ENCODE measurements at regions not wholly inside any gene's neighbourhood (a gene's known extent, or its start where the extent isn't known, plus 50 kb on each side); places are given as distances from the start of the nearest gene placed in this dataset.

DNA sequence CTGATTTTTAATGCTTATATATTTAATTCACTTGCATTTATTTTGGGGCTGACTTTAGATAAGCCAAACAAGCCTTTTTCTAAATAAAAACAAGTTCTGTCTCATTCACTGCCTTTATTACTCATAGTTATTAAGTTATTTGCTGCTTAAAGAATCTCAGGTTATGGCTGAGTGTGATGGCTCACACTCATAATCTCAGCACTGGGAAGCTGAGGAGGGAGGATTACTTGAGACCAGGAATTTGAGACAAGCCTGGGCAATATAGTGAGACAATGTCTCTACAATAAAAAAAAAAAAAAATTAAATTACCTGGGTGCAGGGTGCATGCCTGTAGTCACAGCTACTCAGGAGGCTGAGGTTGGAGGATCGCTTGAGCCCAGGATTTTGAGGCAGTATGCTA lies 85.0 kb upstream of the MAN2A1 start:
- intact Hi-C loops (cut with DNase I; ENCODE audit: low total_unique reads): no loop called here
- H3K27me3 ChIP-seq: no peaks in the 10 kb centered on the region
- TF ChIP-seq POLR2AphosphoS5 (IDR thresholded peaks at IDR 0.05) (no peak), POLR2A (IDR thresholded peaks at IDR 0.05) (no peak)
- TF ChIP-seq, protein P1, sequence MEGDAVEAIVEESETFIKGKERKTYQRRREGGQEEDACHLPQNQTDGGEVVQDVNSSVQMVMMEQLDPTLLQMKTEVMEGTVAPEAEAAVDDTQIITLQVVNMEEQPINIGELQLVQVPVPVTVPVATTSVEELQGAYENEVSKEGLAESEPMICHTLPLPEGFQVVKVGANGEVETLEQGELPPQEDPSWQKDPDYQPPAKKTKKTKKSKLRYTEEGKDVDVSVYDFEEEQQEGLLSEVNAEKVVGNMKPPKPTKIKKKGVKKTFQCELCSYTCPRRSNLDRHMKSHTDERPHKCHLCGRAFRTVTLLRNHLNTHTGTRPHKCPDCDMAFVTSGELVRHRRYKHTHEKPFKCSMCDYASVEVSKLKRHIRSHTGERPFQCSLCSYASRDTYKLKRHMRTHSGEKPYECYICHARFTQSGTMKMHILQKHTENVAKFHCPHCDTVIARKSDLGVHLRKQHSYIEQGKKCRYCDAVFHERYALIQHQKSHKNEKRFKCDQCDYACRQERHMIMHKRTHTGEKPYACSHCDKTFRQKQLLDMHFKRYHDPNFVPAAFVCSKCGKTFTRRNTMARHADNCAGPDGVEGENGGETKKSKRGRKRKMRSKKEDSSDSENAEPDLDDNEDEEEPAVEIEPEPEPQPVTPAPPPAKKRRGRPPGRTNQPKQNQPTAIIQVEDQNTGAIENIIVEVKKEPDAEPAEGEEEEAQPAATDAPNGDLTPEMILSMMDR (IDR thresholded peaks at IDR 0.05): no peak
- H3K4me3 ChIP-seq: no peak overlapping the region
- no peak overlapping the region for H3K27ac ChIP-seq
- DNase-seq: no peak
- H3K36me3 ChIP-seq: no peaks in the 10 kb centered on the region
- in situ Hi-C loops (cut with MboI; ENCODE audit: low pct_ligation_motif_present in 1 of 4, low pct_unique_long_range_greater_than_20kb in 1 of 4, low sequenced_read_pairs in 3 of 4): no loop called here
- H3K4me1 ChIP-seq: no peaks in the 10 kb centered on the region
- no peaks in the 10 kb centered on the region for H3K9me3 ChIP-seq
- WGBS, 2 donors (ENCODE audit: low coverage in 1 of 2): 96% methylated on average over 1 of the region's 1 CpG; no CpG with 5 or more reads in 1 of the 2 donors

DNA sequence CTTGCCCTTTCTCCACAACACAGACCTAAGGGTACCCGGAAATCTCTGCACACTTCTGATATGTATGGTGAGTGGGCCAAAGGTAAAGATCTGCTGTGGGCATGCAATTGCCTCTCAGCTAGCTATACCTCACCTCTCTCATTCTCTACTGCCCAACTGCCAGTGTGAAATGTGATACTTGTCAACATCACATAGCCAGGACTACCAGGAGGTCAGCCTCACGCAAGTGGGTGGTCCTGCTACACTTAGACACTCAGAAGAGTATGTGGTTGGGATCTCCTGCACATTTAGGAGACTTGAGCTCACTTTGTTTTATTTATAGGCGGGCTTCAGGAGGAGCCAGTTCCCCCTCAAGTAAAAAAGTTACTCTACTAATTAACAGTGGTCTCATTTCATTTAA lies 88.0 kb upstream of the MAN2A1 start:
- 73 to 79% methylated on average over 3 of the region's 3 CpGs for WGBS, 2 donors (ENCODE audit: low coverage in 1 of 2)
- no peaks in the 10 kb centered on the region for H3K9me3 ChIP-seq
- H3K4me3 ChIP-seq: no peak overlapping the region
- H3K27ac ChIP-seq: no peak overlapping the region
- intact Hi-C loops (cut with DNase I; ENCODE audit: low total_unique reads) (no loop called here), in situ Hi-C loops (cut with MboI; ENCODE audit: low pct_ligation_motif_present in 1 of 4, low pct_unique_long_range_greater_than_20kb in 1 of 4, low sequenced_read_pairs in 3 of 4) (no loop called here)
- H3K4me1 ChIP-seq: no peaks in the 10 kb centered on the region
- no peaks in the 10 kb centered on the region for H3K36me3 ChIP-seq
- DNase-seq: no peak
- no peaks in the 10 kb centered on the region for H3K27me3 ChIP-seq
- TF ChIP-seq EP300 (IDR thresholded peaks at IDR 0.05; ENCODE audit: low read depth): no peak
- no peak for TF ChIP-seq POLR2A (IDR thresholded peaks at IDR 0.05)
- no peak for TF ChIP-seq POLR2AphosphoS5 (IDR thresholded peaks at IDR 0.05)
- TF ChIP-seq, protein P1 (IDR thresholded peaks at IDR 0.05): no peak

DNA sequence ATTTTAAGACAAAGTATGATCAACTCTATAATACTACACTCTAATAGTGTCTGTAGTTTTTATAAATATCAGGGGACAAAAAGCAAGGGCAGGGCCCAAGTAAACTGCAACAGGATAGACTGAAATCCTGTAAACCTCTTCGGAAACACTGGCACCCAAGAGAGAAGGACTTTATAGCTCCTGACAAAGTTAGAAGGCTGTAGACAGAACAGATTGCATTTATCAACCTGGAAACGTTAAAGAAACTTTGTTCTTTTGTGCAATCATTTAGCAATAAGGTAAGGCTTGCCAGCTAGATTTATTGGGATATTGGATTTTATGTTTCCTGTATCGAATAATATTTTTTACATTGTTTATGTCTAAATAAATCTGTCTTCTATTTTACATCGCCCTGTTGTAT lies 91.8 kb upstream of the MAN2A1 start:
- no peak for DNase-seq
- no peaks in the 10 kb centered on the region for H3K36me3 ChIP-seq
- 33 to 39% methylated on average over 4 of the region's 4 CpGs for WGBS, 2 donors (ENCODE audit: low coverage in 1 of 2)

DNA sequence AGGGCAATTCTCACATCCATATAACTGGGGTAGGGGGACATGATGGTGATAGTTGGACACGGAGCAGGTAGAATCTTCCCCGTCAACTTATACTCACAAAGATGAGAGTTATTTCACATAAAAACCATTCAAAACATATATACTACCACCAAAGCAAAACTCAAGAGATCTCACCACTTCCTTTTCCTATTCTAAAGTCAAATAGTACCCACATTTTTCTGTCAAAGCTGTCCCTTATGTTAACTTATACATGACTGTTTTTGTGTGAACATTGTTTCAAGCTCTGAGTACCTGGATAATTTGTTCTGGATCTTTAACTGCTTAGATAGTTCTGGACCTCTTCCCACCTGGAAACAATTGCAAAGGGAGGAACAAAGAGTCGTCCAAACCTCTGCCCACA lies 95.5 kb upstream of the MAN2A1 start:
- no peaks in the 10 kb centered on the region for H3K36me3 ChIP-seq
- in situ Hi-C loops (cut with MboI; ENCODE audit: low pct_ligation_motif_present in 1 of 4, low pct_unique_long_range_greater_than_20kb in 1 of 4, low sequenced_read_pairs in 3 of 4): no loop called here
- no peak for DNase-seq
- intact Hi-C loops (cut with DNase I; ENCODE audit: low total_unique reads): no loop called here
- 64 to 75% methylated on average over 3 of the region's 3 CpGs for WGBS, 2 donors (ENCODE audit: low coverage in 1 of 2)
- no peak overlapping the region for H3K27ac ChIP-seq
- H3K4me3 ChIP-seq: no peak overlapping the region
- H3K4me1 ChIP-seq: no peaks in the 10 kb centered on the region
- H3K9me3 ChIP-seq: no peaks in the 10 kb centered on the region
- no peaks in the 10 kb centered on the region for H3K27me3 ChIP-seq
- TF ChIP-seq EP300 (IDR thresholded peaks at IDR 0.05; ENCODE audit: low read depth) (no peak), POLR2A (IDR thresholded peaks at IDR 0.05) (no peak)

More for the DNA sequence above, 91.8 kb upstream of the MAN2A1 start:
- Histone ChIP-seq H3K27ac (no peak overlapping the region), H3K4me3 (no peak overlapping the region), H3K9me3 (no peaks in the 10 kb centered on the region), H3K4me1 (no peaks in the 10 kb centered on the region), H3K27me3 (no peaks in the 10 kb centered on the region)
- in situ Hi-C loops (cut with MboI; ENCODE audit: low pct_ligation_motif_present in 1 of 4, low pct_unique_long_range_greater_than_20kb in 1 of 4, low sequenced_read_pairs in 3 of 4) (no loop called here), intact Hi-C loops (cut with DNase I; ENCODE audit: low total_unique reads) (no loop called here)
- TF ChIP-seq POLR2AphosphoS5 (IDR thresholded peaks at IDR 0.05): no peak
- TF ChIP-seq, protein P1 (IDR thresholded peaks at IDR 0.05): no peak

DNA sequence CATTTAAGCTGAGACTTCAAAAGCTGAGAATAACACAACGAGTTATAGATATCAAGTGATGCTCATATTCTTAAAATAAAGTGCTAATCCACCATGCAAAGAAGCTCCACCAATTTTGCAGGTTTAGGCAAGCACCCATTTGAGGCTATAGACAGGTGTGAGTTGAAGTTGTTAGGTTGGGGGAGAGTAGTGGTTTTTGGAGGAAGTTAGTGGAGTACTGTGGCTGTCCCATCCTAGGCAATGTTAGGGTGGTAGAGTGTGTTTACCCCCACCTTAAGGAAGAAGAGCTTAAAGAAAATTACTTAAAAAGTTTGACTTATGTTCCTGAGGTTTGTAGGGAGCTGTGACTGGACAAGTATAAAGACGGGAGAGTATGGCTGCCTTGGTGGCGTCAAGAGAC lies 98.9 kb upstream of the MAN2A1 start:
- Histone ChIP-seq H3K27ac (no peak overlapping the region), H3K4me3 (no peak overlapping the region), H3K4me1 (no peaks in the 10 kb centered on the region), H3K36me3 (no peaks in the 10 kb centered on the region), H3K9me3 (no peaks in the 10 kb centered on the region), H3K27me3 (no peaks in the 10 kb centered on the region)
- DNase-seq: no peak
- WGBS, 2 donors (ENCODE audit: low coverage in 1 of 2): 85 to 96% methylated on average over 3 of the region's 3 CpGs
- TF ChIP-seq, protein P1 (IDR thresholded peaks at IDR 0.05): no peak
- TF ChIP-seq POLR2A (IDR thresholded peaks at IDR 0.05) (no peak), POLR2AphosphoS5 (IDR thresholded peaks at IDR 0.05) (no peak), EP300 (IDR thresholded peaks at IDR 0.05; ENCODE audit: low read depth) (no peak)
- intact Hi-C loops (cut with DNase I; ENCODE audit: low total_unique reads) (no loop called here), in situ Hi-C loops (cut with MboI; ENCODE audit: low pct_ligation_motif_present in 1 of 4, low pct_unique_long_range_greater_than_20kb in 1 of 4, low sequenced_read_pairs in 3 of 4) (no loop called here)
